Stimulated activated CD8-positive, alpha-beta memory T cell treated with anti-CD3 and anti-CD28 coated beads, Interleukin-12 subunit alpha, Interleukin-12 subunit beta, amount 100 ng/mL, for 1 hour (primary cell): ENCODE measurements at regions not wholly inside any gene's neighbourhood (a gene's known extent, or its start where the extent isn't known, plus 50 kb on each side); places are given as distances from the start of the nearest gene placed in this dataset.

Experiments used
- DNase-seq: peaks from one replicate; pipeline ENCODE4 v3.0.0-alpha.2; 2020; ENCODE audit warnings: low read depth

DNA sequence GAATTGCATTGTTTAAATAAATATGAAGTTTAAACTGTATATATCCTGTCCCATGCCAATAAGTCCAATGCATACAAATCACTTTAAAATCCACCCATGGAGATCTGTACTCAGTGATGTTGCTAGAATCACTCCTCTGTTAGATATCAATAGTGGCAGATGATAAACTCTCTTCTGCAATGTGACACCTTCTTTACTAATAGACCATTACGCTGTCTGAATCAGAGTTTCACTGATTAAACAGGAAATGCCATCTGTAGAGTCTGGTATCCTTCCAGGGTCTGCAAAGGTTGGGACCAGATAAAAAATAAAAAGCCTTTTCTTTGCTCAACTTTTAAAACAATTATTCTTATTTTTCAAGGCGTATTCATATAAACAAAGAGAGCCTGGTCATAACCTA lies 134.5 kb downstream of the EDN3 start:
- DNase-seq: no peak

DNA sequence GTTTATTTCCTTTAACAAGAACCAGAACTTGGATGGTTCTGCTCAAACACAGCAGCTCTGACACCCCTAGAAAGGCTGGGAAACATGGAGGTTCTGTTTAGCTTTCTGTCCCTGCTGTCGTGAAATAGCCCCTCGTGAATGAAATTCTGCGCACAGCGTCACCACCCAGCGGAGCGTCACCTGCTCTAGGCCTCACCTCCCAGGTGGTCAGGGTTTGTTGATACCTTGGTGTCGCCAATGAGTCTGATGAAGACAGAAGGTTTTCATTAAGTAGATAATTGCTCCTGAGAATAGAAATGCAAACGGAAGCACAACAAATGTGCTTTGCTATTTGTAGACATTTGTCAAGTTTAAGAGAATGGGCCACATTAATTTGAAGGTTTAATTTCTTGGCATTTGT lies 135.1 kb downstream of the EDN3 start:
- DNase-seq: no peak

DNA sequence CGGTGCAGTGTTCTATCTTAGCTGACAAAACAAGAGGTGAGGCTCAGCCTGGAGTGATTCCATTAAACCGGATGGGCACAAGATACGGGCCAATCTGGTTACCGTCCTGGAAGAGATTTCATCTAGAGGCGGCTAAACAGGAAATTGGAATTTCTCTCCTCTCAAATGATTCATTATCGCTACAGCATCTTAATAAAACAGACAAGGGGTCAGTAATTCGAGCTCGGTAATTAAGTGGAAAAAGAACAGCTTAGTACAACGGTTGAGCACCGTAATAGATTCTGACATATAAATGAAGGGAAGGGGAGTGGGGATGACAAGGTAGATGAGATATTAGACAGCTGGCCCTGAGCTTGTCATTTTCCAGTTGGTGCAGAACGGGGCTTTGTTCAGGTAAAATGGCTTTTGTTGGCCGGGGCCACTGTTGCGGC lies 137.2 kb downstream of the EDN3 start:
- no peak for DNase-seq

DNA sequence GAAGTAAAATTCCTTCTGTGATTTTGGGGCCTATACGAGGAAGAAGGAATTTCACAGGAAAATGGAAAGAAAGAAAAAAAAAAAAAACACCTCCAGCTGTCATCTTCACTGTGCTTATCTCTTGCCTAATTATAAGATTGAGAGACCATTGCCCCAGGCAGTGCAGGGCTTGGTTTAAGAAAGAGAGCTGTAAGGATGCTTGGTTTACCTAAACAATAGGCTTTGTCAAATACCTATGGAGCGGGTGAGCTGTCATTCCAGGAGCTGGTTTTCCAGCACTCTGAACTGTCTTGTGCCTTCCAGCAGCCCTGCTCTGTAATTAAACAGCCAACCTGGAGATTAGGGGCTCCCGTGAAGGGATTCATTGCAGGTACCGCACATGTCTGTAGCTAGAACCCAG lies 137.8 kb downstream of the EDN3 start:
- DNase-seq: no peak

DNA sequence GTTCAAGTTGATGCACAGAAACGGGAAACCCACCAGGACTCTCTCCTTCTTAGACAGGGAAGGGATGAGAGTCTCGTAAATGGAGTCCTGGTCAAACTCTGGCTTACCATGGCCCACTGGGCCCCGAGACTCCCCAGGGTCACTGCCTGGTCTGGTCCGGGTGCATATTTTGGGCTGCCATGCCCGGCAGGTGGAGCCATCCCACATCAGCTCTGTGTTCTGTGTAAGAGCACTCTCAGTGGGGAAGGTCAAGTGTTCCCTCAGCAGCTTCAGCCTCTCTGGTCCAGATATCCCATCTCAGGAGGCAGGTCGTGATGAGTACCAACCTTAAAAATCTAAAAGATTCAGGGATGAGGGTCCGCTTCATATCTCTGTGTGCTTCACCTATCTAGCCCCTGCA lies 138.8 kb downstream of the EDN3 start:
- DNase-seq: no peak

DNA sequence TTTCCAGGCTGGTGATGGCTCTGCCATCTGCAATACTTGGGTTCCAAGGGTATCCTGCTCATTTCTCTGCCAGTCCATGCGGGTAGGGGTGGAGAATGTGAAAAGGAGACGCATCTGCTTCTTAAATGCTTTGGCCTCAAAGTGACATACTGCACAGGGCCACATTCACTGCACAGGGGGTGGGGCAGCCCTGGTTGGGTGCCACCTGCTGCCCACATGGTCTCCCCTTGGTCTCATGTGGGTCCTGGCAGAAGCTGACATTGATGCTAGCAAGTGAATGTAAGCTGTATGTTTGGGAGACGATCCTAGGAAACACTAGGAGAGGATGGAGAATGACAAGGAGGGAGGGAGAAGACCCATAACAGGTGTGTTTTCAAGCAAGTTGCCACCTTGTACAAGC lies 140.9 kb downstream of the EDN3 start:
- DNase-seq: no peak

DNA sequence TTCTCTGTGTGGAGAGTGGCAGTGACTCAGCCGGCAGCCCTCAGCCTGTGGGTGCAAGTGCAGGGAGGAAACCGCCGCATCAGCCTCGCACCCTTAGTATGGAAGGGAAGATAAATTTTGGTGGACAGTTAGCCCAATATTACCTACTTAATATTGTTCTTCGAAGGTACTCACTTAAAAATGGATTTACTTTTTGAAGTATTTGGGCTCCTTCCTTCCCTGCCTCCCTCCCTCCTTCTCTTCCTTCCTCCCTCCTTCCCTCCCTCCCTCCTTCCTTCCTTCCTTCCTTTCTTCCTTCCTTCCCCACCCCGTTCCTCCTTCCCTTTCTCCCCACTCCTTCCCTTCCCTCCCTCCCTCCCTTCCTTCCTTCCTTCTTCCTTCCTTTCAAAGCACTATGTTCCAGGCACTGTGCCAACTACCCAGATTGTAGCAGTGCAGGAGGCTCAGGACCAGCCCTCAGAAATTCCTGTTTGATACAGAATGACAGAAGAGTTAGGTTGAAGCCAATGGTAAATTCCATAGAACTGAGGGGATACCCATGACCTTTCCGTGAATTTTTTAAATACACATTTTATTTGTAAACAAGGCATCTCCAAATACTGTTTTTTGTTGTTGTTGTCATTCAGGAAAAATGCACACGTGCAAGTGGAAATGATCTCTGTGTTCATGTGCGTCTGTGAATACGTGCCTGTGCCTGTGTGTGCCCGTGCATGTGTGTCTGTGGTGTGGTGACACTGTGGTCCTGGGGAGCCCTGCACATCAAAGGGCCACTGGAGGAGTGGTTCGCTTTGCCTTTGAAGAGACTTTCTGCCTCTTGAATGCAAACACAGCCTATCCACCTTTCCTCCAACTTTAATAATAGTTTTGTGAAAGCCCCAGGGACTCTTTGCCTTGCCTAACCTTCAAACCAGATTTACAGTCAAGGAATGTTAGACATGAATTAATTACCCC lies 141.7 kb downstream of the EDN3 start:
- no peak for DNase-seq

DNA sequence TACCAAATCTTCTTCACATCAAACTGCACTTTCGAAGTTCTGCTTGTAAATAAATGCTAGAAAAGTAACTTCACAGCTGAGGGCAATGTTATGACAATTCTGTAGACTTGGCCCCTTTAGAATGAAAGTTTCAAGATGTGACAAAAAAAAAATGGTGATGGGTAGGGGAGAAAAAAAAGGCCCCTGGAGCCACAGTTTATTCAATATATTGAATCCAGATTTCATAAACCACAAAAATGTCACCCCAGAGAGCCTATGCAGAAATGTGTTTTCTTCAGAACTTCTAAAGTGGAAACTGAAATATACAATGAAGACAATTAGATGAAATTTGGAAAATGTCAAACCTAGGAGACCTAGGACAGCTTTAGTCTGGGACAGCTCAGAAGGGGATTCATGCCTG lies 143.1 kb downstream of the EDN3 start:
- no peak for DNase-seq

DNA sequence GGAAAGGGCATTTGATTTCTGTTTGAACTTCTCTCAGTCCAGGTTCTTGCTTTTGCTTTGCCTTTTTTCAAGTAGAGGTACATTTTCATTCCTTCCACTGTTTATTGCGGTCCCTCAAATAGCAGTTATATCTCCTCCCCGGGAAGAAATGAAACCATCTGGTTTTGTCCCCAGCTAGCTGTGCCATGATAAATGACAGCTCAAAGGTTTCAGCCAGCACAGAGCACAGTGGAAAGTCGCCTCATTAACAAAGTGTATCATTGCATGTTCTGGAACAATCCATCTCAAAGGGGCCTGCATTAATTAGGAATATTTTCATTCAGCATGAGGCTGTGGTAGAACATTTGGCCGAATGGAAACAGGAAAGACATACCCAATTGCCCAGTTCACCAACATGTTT lies 146.0 kb downstream of the EDN3 start:
- DNase-seq: no peak

DNA sequence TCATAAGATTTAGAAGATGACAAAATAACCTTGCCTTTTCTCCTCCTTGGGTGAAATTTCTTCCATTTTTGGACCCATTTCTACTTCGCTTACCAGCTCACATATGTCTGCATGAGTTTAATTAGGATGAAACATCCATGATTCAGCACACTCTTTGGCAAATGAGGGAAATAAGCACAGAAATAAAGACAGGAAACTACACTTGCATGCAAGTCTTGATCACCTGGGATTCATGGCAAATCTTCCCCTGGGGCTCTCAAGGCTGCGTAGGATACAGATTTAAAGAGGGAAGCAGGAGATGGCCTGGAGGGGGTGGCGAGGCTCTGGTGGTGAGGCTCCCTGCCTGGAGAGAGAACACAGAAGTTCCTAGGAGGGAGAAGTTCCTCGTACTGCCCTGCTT lies 147.8 kb downstream of the EDN3 start:
- DNase-seq: no peak

DNA sequence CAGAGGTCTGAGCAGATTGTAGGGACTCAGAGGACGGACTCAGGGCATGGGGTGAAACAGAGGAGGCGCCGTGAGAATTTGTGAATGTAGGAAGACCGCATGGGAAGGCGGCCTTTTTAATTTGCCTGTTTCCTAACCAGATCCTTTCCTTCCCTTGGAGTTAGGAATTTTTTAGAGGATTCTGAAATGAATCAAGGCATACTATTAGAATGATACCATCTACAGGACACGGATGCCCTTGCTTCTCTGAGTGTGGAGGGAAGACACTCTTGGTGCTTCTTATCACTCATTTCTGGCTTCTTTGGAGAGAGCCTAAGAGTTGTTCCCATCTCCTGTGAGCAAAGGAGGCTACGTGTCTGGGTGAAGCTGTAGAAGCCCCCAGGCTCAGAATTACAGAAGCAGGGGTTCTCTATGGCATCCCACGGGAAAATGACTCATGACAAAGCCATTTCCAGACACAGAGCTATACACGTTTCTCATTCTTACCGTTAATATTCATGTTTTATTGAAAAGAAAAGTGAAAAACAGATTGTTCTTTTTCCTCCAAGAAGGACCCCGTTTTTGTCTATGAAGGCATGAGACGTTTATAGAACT lies 148.5 kb downstream of the EDN3 start:
- no peak for DNase-seq

DNA sequence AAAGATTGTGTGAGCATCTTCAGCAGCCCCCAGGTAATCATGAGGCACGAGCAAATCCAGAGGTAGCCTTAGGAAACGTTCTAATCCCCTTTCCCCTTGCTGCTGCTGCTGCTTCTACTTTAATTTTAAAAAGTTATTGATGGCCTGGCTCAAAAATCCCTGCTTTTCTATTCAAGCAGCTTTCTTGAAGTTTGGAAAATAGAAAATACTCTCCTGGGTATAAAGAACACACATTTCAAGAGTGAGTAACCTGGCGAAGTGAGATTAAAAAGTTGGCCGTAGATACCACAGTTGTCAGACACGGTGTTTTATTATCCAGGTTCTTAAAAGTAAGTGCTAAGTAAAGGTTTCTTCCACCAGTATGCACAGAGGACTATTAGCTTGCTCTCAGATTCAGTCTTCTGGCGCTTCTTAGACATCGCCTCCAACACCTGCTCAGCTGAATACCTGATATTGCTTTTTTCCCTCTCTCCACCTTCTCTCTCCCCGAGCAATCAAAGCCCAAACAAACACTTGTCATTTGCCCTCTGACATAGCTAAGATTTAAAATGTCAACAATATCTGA lies 150.7 kb downstream of the EDN3 start:
- DNase-seq: no peak

DNA sequence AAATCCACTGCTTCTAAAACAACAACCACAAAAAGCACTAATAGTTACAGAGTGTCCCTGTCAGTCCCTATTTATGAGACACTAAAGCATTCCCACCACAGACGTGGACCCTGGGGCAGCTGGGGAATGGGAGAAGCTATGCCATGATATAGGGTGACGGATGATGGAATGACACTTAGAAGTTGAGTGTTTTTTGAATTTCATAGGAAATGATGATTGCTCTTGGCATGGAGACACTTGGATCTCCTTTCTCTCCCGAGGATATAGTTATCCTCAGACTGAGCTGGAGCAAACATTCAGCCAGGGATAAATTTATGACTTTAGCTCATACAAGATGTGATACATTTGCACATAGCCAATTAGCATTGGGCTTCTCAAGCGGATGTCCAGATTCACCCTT lies 151.2 kb downstream of the EDN3 start:
- DNase-seq: no peak

DNA sequence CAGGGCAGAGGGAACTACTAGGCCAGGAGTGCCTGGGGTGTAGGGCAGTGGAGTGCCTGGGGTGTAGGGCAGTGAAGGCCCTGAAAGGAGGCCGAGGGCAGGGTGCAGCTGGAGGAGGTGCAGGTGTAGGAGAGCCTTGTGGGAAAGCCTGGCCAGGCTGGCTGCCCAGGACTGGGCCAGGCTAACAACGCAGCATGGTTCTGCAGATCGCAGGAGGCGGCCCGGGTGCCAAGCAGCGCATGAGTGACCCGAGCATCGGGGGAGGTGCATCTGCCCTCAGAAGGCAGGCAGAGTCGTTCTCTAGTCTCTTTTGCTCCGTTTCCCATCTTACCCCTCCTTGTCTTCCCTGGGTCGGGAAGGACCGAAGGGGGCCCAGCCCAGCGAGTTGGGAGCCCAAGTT lies 151.5 kb upstream of the PHACTR3 start:
- DNase-seq: no peak

DNA sequence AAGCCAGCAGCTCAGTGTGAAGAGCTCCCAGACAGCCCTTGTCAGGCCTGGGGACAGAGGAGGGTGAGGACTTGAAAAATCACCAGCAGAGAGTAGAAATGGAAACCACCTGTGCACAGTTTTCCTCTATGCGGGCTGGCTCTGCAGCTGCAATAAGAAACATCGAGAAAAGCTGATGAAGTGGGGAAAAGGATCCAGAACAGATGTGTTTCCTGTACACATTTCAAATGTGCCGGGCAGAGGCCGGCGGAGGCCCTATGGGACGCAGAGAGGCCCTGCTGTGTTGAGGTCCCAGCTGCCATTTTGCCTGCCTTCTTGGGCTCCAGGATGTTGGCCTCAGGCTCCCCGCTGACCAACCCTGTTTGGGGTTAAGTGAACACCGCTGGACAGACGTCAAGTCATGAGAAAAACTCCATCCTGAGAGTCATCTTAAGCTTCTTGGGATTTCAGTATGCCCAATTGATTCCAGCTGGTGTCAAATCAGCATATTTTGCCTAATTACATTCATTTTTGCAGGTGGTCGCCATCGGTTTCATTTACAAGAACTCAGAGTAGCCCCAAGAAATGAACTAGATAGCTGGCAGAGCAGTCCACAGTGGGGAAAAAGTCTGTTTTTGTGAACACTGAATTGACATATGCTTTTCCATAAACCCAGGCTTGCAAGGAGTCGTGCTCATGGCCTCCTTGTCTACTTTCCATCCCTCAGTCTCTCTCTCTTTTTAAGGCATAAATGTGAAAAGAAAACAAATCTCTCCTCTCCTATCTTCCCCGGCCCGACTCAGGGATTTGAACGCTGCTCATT lies 150.4 kb upstream of the PHACTR3 start:
- no peak for DNase-seq

DNA sequence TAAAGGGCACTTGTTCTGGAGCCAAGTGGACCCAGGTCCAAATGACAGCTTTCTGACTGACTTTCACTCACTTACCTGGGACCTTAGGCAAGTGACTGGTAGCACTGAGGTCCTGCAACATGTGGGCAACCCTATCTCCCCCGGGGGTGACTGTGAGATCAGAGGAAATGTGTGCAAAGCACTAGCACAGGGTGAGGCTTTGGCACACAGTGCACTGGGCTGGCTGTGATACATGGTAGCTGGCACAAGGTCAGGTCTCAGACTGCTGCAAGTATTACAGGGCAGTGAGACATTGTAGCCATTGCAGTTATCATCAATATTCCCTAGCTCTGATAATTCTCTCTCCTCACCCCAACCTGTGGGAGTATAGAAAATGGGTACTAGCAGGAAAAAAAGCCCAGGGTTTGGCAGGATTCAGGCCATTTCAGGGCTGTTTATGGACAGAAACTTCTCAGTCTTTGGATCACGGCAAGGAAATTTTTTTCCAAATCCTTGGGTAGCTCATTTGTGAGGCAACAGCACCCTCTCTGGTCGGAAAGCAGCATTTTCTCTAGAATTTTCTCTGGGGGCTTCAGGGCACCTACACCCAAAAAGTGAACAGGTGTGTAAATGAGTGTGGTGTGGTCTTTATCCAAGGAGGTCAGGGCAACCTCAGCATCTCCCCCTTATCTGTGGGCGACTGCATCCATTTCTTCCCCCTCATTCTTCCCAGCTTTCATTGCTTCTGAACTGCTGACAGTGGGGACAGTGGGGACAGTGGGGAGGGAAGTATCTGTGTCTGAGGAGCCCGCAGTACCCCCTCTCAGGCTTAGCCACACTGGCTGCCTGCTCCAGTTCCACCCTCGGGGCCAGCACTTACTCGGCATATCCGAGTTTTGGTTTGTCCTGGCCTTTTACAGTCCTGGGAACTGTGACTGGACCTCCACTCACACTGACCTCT lies 148.7 kb upstream of the PHACTR3 start:
- DNase-seq: no peak

DNA sequence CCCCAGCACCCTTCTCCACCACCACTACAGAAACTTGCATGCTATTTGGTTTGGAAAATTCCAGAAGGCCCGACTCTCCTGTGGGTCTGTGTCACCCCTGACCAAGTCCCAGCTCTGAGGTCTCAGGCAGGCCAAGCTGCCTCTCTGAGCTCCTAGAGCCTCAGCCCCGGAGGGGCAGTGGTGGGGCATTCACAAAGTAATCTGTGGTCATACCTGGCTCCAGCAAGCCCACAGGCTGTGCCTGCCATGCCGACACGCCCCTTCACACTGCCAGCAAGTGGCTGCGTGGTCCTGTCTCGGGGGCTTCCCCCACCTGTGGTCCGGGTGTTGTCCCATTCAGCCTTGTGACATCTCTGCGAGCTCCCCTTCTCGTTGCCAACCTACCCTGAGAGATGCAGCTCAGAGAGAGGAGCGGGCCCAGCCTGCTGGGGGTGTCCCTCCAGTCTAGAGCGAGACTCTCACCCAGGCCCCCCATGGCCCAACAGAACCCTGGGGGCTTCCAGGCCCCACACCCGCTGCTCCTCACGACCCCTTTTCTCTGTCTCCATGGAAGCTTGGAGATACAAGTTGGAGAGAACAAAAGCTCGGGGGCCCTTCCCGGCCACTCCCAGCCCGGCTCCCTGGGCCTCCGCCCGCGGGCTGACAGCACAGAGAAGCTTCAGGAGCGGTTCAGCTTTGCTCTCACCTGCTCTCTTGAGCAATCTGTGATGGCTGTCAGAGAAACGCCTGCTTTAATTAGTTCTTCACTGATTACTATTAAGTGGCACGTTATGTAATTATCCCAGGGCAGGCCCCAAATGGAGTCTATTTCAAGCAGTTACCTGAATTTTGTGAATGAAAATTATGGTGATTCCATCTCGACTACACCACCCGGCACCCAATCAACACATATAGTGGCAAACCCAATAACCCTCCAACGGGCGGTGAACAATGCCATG lies 147.7 kb upstream of the PHACTR3 start:
- DNase-seq: no peak

DNA sequence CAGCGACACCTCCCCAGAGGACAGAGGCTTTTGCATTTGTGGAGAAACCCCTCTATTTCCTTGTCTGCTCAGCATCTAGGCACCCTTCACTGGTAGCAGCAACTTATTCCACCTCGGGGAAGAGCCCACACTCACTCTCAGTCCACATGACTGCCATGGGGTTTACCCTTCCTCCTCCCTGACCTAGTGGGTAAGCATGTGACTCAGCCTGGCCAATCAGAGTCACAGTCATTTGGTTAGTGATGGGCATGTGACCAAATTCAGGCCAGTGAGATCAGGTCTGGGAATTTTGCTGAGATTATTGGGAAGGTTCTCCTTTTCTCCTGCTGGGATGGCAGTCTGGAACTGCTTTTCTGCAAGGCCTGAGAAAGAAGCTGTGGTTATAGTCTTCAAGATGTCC lies 145.7 kb upstream of the PHACTR3 start:
- no peak for DNase-seq

DNA sequence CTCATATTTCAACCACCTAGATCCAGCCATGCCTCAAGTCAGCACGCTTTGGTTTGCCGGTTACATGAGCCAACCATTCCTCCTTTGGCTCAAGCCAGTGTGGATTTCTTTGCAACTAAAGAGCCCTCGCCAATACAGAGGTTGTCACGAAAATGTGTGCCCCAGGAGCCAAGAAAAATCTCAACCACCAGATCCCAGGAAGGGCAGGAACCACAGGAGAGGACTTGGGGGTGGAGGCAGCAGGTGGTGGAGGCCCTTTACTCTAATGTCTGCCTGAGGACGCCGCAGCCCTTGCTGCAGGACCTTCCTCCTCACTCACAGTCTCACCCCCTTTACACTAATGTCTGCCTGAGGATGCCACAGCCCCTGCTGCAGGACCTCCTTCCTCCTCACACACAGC lies 144.8 kb upstream of the PHACTR3 start:
- no peak for DNase-seq

DNA sequence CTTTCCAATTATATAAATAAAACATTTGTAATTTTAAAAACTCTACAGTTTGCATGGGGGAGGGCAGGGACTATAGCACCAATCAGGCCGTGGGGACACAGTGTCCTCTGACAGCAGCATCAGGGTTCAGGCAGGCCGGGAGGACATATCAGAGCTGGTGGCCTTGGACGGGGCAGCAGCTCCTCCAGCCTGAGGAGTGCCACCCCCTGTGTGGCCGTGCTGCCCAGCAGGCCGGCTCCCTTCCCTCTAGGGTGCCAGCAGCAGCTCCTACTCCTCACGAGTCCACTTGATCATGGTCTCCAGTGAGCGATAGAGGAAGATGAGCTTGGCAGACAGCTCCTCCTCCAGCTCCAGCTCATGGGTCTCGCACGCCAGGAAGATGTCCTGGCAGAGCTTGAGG lies 144.0 kb upstream of the PHACTR3 start:
- no peak for DNase-seq
